22Rv1 (cell line): ENCODE measurements at regions not wholly inside any gene's neighbourhood (a gene's known extent, or its start where the extent isn't known, plus 50 kb on each side); places are given as distances from the start of the nearest gene placed in this dataset.

Source experiments
- ZFX ChIP-seq: fragments of 450-650 bp; IDR thresholded peaks from 2 replicates; pipeline ENCODE4 v1.6.1; 2017; ENCODE audit warnings: antibody characterized with exemption, borderline replicate concordance
- TF ChIP-seq, protein P1 (sequence below): fragments of 450-650 bp; IDR thresholded peaks from 2 replicates; pipeline ENCODE4 v1.5.1; 2017; ENCODE audit warnings: mild to moderate bottlenecking

GRCh38 chr16:17696616-17697015 lies 225.9 kb upstream of the XYLT1 start:
- TF ChIP-seq, protein P1, sequence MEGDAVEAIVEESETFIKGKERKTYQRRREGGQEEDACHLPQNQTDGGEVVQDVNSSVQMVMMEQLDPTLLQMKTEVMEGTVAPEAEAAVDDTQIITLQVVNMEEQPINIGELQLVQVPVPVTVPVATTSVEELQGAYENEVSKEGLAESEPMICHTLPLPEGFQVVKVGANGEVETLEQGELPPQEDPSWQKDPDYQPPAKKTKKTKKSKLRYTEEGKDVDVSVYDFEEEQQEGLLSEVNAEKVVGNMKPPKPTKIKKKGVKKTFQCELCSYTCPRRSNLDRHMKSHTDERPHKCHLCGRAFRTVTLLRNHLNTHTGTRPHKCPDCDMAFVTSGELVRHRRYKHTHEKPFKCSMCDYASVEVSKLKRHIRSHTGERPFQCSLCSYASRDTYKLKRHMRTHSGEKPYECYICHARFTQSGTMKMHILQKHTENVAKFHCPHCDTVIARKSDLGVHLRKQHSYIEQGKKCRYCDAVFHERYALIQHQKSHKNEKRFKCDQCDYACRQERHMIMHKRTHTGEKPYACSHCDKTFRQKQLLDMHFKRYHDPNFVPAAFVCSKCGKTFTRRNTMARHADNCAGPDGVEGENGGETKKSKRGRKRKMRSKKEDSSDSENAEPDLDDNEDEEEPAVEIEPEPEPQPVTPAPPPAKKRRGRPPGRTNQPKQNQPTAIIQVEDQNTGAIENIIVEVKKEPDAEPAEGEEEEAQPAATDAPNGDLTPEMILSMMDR, result no peak
- no peak for TF ChIP-seq ZFX
